ENCODE measurements at regions not wholly inside any gene's neighbourhood (a gene's known extent, or its start where the extent isn't known, plus 50 kb on each side); places are given as distances from the start of the nearest gene placed in this dataset.

DNA sequence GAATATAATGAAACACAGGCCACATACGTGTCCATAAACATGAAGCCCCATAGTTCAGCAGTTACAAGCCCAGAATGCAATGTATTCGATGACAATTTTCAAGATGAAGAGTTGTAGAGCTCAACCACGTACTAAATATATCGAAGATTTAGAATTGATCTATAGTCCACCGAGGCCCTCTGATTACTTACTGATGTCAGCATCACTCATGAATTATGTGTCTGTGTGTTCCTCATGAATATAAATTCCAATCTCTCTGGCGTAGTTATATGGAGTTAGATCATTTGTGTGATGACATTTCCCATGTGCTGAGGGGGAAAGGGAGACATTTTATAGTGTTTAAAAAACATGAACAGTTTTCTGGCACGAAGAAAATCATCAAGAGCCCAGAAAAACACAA, 97.5 kb downstream of the PFDN4 start (continued):
- TF ChIP-seq CTCF (IDR thresholded peaks at IDR 0.05) (no peak), ETV6 (CRISPR knock-in tag; IDR thresholded peaks at IDR 0.05) (no peak), IRF1 (CRISPR knock-in tag; IDR thresholded peaks at IDR 0.05) (no peak), TEAD4 (CRISPR knock-in tag; IDR thresholded peaks at IDR 0.05) (no peak), CREM (CRISPR knock-in tag; IDR thresholded peaks at IDR 0.05) (no peak), SMAD3 (CRISPR knock-in tag; IDR thresholded peaks at IDR 0.05; ENCODE audit: borderline replicate concordance) (no peak), ARID4B (CRISPR knock-in tag; IDR thresholded peaks at IDR 0.05; ENCODE audit: borderline replicate concordance) (no peak), GTF2I (CRISPR knock-in tag; conservative IDR thresholded peaks at IDR 0.05) (no peak), ZNF219 (CRISPR knock-in tag; IDR thresholded peaks at IDR 0.05; ENCODE audit: borderline replicate concordance) (no peak), AR (CRISPR knock-in tag; IDR thresholded peaks at IDR 0.05) (no peak)
- TF ChIP-seq, protein P1, sequence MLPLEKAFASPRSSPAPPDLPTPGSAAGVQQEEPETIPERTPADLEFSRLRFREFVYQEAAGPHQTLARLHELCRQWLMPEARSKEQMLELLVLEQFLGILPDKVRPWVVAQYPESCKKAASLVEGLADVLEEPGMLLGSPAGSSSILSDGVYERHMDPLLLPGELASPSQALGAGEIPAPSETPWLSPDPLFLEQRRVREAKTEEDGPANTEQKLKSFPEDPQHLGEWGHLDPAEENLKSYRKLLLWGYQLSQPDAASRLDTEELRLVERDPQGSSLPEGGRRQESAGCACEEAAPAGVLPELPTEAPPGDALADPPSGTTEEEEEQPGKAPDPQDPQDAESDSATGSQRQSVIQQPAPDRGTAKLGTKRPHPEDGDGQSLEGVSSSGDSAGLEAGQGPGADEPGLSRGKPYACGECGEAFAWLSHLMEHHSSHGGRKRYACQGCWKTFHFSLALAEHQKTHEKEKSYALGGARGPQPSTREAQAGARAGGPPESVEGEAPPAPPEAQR (CRISPR knock-in tag; IDR thresholded peaks at IDR 0.05), result no peak
- TF ChIP-seq, protein P2, sequence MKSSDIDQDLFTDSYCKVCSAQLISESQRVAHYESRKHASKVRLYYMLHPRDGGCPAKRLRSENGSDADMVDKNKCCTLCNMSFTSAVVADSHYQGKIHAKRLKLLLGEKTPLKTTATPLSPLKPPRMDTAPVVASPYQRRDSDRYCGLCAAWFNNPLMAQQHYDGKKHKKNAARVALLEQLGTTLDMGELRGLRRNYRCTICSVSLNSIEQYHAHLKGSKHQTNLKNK (CRISPR knock-in tag; IDR thresholded peaks at IDR 0.05), result no peak
- TF ChIP-seq, protein P3, sequence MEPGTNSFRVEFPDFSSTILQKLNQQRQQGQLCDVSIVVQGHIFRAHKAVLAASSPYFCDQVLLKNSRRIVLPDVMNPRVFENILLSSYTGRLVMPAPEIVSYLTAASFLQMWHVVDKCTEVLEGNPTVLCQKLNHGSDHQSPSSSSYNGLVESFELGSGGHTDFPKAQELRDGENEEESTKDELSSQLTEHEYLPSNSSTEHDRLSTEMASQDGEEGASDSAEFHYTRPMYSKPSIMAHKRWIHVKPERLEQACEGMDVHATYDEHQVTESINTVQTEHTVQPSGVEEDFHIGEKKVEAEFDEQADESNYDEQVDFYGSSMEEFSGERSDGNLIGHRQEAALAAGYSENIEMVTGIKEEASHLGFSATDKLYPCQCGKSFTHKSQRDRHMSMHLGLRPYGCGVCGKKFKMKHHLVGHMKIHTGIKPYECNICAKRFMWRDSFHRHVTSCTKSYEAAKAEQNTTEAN (CRISPR knock-in tag; IDR thresholded peaks at IDR 0.05), result no peak
- TF ChIP-seq, protein P4, sequence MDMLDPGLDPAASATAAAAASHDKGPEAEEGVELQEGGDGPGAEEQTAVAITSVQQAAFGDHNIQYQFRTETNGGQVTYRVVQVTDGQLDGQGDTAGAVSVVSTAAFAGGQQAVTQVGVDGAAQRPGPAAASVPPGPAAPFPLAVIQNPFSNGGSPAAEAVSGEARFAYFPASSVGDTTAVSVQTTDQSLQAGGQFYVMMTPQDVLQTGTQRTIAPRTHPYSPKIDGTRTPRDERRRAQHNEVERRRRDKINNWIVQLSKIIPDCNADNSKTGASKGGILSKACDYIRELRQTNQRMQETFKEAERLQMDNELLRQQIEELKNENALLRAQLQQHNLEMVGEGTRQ (CRISPR knock-in tag; IDR thresholded peaks at IDR 0.05), result no peak
